NCI-H510A (cell line): ENCODE measurements at regions not wholly inside any gene's neighbourhood (a gene's known extent, or its start where the extent isn't known, plus 50 kb on each side); places are given as distances from the start of the nearest gene placed in this dataset.
"Not testable (repeated sequence)": the region's sequence is repeated elsewhere in the genome, so short reads cannot be mapped to it uniquely, and the experiment has no call there.

Experiments used
- DNase-seq: peaks from one replicate; lab custom pipeline; 2025; lab: John Stamatoyannopoulos, UW

DNA sequence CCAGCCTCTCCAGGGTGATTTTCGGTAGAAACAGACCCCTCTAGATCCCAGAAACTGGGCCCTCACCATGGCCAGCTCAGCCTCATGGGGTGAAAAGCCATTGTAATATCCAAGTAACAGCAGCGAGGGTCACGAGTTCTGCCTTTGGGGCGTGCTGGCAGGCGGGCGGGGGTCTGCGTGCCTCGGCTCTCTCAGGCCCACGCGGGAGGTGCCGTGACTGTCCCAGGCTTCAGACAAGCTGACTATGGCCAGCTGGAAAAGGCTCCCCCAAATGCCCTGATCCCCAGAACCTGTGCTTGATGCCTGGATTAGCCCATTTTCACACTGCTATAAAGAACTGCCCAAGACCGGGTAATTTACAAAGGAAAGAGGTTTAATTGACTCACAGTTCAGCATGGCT lies 160.2 kb downstream of the LAT start:
- not testable (repeated sequence) for DNase-seq

DNA sequence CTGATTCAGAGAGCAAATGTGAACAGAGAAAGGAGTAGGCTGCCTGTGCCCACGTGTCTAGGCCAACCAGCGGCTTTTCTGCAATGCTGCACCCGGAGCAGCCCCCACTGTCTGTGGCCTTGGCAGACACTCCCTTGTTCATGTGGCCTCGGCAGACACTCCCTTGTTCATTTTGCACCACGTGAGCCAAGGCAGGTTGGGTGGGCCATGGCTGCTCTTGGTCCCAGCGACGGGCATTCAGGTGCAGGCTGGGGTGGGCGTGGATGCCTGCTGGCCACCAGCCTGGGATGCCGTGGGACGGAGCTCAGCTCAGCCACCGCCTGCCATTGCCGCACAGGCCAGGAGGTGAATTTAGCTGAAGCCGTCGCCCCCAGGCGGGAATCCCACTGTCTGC lies 159.8 kb downstream of the LAT start:
- DNase-seq, result not testable (repeated sequence)

DNA sequence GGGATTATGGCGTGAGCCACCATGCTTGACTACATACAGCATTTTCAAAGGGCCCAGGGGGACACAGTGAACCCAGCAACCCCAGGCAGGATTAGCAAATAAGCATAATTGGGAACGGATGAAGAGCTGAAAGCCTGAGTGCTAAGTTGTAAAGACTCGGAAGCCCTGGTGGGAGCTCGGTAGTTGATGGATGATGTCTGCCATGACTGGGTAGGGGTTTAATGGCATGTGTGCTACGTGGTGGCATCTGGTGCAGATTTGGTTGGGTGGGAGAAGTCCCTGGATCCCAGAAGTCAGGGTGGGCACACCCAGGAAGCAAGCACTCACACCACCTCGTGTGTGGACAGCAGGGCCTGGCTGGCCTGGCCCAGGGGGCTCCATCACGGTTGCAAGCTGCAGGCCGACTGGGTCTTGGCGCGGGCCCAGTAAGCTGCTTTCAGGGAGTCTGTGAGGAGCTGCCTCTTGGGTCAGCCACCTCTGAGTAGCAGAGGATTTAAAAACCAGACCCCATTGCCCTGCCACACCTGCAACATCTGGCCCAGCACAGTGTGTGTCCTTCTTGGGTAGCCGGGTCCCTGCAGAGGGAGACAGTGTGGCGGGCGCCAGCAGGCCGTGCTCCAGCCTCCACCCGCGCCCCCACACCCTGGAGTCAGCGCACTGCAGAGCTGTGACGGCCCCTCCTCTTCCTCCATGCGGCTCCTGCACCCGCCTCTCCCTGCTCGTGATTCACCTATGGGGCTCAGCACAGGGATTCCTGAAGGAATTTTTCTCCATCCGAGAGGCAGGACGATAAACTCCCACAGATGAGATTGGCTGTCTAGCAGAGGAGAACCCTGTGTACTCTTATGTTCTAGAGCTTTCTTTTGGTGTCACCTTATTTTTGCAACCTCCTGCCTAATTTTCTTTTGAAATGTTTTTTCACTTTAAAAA lies 159.2 kb downstream of the LAT start:
- DNase-seq, result not testable (repeated sequence)

DNA sequence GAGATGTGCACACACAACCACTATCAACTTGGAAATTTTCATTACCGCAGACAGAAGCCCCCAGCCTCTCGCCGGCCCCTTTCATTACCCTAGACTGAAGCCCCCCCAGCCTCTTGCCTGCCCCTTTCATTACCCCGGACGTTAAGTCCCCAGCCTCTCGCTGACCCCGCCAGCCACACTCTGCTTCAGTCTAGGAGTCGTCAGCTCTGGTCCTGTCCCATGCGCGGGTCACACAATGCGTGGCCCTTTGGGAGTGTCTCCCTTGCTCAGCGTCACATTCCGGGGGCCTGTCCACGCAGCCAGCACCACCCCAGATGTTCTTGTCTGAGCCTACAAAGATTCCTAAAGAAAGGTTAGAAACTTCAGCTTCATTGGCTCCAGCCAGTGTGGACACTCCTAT lies 157.7 kb downstream of the LAT start:
- DNase-seq, result not testable (repeated sequence)

DNA sequence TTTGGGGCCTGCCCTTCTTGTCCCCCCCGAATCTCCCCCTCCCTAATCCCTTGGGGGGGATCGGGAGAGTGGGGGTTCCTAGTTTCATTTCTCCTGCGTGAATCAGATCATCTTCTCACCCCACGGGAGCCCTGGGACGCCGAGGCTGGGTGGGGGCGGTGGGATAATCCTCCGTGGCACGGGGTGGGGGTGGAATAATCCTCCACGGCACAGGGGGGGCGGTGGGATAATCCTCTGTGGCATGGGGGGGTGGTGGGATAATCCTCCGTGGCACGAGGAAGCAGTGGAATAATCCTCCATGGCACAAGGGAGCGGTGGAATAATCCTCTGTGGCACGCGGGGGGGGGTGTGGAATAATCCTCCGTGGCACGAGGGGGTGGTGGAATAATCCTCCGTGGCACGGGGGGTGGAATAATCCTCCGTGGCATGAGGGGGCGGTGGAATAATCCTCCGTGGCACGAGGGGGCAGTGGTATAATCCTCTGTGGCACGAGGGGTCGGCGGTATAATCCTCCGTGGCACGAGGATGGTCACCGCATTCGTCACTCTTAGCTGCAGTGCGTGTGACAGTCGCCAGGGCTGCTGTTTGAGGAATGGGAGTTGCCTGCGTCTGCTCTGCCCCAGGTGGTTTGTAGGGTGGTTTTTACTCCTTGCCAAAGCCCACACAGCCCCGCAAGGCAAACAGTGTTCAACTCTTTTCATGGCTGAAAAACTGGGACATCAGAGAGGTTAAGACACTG lies 156.9 kb downstream of the LAT start:
- no peak for DNase-seq

DNA sequence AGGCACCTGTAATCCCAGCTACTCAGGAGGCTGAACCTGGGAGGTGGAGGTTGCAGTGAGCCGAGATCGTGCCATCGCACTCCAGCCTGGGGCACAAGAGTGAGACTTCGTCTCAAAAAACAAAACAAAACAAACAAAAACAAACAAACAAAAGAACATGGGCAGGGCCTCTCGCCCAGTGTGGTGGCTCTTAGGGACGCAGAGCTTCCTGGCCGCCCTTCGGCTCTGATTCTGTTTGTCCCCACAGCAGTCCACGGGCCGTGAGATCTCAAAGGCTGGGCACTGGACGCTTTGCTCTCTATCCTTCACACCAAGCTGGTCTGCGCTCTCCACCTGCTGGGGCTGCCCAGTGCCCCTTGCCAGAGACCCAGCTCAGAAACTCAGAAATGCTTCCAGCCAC lies 156.3 kb downstream of the LAT start:
- not testable (repeated sequence) for DNase-seq

GRCh38 chr16:29139901-29140855 lies 155.3 kb downstream of the LAT start:
- not testable (repeated sequence) for DNase-seq

DNA sequence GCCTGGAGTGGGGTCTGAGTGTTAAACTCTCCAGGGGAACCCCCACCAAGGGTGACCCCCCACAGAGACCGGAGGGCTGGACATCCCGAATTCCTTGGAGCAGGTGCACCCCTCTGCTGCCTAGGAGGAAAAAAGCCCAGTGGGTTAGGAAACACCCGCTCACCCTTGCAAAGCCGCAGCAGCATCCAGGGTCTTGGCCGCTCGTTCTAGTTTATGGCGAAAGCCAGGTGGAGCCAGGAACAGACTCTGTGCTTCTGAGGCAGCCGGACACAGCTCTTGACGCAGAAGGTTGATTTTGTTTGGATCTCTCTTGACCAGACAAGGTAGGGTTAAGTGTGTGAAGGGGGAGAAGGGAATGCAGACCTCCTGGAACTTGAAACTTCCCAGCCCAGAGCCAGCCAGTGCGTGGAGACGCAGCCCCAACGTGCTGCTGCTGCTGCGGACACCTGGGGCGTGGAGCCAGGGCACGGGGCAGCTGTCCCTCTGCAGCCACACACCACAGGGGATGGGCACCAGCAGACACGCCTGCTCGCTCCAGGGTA lies 154.5 kb downstream of the LAT start:
- DNase-seq, result no peak

- DNase-seq, result not testable (repeated sequence)
These were observed 153.8 kb downstream of the LAT start for GRCh38 chr16:29138698-29139097.

DNA sequence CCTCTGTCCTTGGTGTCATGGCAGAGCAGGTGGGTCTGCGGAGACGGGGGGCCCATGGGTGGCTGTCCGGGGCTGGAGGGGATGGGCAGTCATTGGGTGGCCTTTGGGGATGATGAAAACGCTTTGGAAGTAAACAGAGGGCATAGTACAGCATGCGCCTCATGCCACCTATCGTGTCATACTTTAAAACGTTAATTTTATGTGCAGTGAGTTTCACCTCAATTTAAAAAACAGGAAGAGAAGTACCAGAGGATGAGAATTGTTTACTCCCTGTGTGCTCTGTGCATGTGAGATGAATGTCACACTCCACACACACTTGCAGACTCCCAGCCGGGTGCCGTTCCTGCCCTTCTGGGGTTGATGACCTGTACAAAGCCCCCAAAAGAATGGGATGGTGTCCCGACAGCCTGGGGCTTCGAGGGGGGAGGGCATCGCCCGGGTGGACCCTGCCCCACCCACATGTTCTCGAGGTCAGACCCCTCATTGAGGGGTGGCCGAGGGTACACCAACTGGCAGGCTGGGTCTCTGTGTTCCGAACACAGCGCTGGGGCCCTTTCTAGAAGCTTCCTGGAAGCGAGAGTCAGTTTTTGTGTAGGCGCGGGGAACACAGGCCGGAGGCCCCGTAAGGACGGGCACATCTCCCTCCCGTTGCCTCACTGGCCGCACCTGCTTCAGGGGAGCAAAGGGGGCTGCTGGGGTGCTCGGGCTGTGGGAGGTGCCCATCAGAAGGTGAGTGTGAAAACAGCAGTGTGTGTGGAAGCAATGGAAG lies 153.2 kb downstream of the LAT start:
- not testable (repeated sequence) for DNase-seq

- DNase-seq, result not testable (repeated sequence)
These were observed 152.6 kb downstream of the LAT start for GRCh38 chr16:29137461-29137860.

DNA sequence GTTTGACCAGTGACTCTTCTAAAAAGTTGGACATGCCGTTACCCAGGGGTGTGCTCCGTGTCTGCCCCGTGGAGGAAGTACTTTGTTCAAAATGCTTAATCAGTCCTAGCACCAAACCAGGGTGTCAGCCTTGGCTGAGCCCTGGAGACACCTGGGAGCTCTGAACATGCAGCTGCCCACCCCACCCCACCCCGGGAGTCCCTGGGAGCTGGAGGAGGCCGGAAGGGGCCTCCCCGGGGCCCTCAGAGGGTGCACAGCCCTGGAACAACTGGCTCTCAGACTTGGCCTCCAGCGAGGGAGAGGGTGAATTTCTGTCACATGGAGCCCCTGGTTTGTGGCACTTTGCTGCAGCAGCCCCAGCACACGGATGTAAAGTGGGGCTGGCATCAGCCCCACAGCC lies 152.1 kb downstream of the LAT start:
- not testable (repeated sequence) for DNase-seq

DNA sequence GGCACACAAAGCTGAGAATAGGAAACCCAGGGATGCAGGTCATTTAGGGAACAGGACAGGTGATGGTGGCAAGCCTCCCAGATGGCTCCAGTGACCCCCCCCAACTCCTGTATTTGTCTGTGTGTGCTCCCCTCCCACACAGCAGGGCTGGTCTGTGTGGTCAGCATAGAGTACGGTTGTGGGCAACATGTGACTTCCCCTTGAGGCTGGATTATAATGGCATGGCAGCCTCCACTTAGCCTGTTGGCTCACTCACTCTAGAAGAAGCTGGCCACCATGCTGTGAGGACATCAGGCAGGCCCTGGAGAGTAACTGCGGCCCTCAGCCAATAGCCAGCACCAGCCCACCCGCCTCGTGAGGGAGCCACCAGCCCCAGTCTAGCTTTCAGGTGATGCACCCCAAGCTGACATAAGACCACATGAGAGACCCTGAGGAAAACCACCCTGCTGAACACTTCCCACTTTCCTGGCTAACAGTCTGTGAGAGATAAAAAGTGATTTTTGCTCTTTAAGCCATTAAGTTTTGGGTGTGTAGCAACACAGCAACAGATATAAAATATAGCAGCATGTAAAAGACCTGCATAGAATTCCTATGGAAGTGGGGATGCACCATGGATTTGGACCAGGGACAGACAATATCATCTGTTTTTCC lies 151.3 kb downstream of the LAT start:
- DNase-seq, result not testable (repeated sequence)

DNA sequence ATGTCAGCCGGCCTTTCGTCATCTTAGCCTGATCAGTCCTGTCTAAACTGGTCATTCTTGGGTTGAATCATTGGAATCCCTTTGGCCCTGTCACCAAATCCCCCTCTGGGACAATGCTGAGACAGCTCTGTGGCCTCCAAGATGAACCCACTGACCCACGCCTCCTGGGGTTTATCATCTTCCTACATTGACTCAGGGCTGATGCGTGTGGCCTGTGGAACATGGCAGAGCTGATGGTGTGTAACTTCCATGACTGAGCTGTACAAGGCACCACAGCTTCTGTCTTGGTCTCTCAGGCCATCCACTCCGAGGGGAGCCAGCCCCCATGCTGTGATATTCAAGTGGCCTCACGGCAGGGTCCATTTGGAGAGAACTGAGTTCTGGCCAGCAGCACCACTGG lies 150.2 kb downstream of the LAT start:
- not testable (repeated sequence) for DNase-seq

DNA sequence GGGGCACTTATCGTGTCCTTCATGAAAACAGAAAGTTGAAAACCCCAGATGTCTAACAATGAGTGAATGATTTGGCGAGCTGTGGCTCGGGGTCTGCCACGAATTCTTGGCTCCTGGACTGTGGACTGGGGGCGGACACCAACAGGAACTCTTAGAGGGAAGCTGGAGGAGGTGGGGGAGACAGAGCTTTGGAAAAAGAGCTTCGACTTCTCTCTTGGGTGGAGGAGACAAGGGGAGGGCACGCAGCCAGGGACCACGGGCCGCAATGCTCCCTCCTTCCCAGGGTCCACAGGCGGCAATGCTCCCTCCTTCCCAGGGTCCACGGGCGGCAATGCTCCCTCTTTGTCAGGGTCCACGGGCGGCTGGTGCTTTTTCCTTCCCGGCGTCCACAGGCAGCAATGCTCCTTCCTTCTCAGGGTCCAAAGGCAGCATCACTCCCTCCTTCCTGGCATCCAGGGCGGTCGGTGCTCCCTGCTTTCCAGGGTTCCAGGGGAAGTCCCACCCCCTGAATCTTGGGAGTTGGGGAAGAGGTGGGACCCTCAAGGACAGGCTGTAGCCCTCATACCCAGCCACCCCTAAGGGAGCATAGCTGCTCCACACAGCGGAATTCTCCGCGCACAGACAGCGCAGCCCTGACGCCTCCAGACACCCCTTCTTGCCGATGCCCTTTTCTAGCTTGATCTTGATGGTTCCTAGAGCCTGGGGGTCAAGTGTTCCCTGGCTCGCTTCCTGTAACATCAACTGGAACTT lies 149.0 kb downstream of the LAT start:
- not testable (repeated sequence) for DNase-seq

GRCh38 chr16:29132869-29133268 lies 148.0 kb downstream of the LAT start:
- not testable (repeated sequence) for DNase-seq

GRCh38 chr16:29132444-29132843 lies 147.6 kb downstream of the LAT start:
- not testable (repeated sequence) for DNase-seq

GRCh38 chr16:29130901-29131851 lies 146.3 kb downstream of the LAT start:
- not testable (repeated sequence) for DNase-seq
